Coronary artery (tissue), 2 donors: ENCODE measurements at regions not wholly inside any gene's neighbourhood (a gene's known extent, or its start where the extent isn't known, plus 50 kb on each side); places are given as distances from the start of the nearest gene placed in this dataset.

Experiments used
- DNase-seq: peaks from one replicate; pipeline ENCODE4 v3.0.0-alpha.2; 2017; ENCODE audit warnings: low spot score
- H3K27ac ChIP-seq, 2 donors: fragments of 200-600 bp; sonication (generic); one replicate each; pipeline ENCODE4 v1.5.1; 2016 to 2019
- H3K4me3 ChIP-seq: fragments of 200-600 bp; sonication (generic); 2 replicates; pipeline ENCODE4 v1.5.1; 2016; ENCODE audit warnings: mild to moderate bottlenecking, moderate library complexity
- CTCF ChIP-seq: fragments of 200-600 bp; sonication (generic); IDR thresholded peaks from one replicate; pipeline ENCODE4 v1.5.1; 2019; ENCODE audit warnings: antibody characterized with exemption

GRCh38 chr12:83634726-83635267, 948.1 kb downstream of the TMTC2 start:
- no peak overlapping the region for H3K27ac ChIP-seq
- no peak for TF ChIP-seq CTCF
- no peak overlapping the region for H3K4me3 ChIP-seq
- DNase-seq, result no peak

DNA sequence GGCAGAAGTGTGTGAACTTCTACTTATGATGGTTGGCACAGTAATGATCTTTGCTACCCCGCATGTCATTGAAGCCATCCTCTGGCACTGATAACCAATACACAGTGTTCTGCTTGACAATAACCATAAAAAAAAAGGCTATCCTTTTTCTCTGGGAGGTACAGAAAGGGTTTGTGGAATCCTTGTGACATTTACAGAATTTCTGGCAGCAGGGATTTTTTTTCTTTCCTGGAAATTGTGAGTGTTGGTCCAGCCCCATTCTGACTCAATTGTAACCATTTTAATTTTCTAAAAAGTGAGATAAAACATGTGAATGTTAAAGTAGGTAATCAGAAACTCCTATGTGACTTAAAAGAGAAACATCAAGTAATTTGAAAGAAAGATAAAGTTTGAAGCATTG, 943.8 kb downstream of the TMTC2 start:
- H3K27ac ChIP-seq, result no peak overlapping the region
- H3K4me3 ChIP-seq, result no peak overlapping the region
- TF ChIP-seq CTCF, result no peak
- DNase-seq, result no peak

DNA sequence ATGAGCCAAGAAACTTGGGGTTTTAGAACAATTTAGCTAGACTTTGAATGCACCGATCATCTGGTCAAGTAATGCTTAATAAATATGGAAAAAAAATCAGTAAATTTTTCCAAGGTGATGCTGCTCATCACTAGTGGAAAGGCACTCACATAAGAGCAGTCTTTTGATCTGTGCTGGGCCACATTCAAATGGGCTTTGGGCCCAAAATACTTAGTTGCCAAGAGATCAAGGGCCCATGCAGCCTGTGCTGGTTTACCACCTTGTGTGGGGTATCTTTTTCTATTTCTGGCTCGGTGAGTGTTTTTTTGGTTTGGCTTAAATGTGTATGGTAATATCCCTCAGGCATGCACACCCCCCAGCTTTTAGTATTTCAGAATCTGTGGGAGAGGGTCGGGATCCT, 943.2 kb downstream of the TMTC2 start:
- Histone ChIP-seq H3K27ac (no peak overlapping the region), H3K4me3 (no peak overlapping the region)
- no peak for DNase-seq
- no peak for TF ChIP-seq CTCF

DNA sequence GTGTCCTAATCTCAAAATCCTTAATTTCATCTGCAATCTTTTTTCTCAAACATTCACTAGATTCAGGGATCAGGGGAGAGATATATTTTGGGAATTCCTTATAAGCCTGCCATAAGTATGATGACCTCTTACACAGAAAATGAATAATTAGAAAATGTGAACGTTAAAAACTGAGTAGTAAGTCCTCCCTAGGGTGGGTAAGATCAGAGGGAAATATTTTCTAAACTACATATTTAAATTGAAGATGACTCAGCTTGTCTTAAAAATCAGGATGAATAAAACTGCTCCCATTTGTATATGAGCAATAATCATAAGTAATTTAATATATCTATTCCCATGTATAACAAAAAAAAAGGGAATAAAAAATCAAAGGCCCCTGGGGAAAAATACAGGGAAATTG, 935.5 kb downstream of the TMTC2 start:
- H3K4me3 ChIP-seq, result no peak overlapping the region
- no peak overlapping the region for H3K27ac ChIP-seq
- TF ChIP-seq CTCF, result no peak
- DNase-seq, result no peak

DNA sequence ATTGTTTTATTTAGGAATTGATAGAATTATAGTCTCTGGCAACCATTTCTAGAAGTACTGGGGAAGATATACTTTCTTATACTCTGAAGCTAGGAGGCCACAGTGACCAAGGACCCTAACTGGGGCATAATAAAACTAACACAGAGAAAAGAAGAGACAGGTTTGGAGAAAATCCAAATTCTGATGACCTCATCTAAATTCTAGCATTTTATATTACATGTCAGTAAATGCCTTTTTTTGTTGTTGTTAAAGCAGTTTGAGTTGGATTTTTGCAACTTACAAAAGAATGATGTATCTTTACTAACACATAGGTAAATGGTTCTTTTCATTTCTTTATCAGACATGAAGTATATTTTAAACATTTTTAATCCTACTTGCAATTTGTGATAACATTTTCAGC, 933.3 kb downstream of the TMTC2 start:
- DNase-seq, result no peak
- Histone ChIP-seq H3K27ac (no peak overlapping the region), H3K4me3 (no peak overlapping the region)
- TF ChIP-seq CTCF, result no peak

DNA sequence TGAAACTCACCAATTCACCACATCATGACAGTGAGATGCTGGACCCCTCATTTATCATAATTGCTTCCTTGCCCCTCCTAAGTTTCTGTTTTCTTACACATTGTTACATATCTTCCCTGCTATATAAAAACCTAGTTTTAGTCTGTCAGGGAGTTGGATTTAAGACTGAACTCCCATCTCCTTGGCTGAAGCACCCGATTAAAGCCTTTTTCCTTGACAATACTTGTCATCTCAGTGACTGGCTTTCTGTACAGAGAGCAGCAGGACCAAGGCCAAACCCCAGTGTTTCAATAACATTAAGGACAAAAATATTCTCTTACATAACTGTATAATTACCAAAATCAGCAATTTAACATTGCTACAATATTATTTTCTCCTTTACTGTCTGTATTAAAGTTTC, 928.4 kb downstream of the TMTC2 start:
- DNase-seq, result no peak
- H3K4me3 ChIP-seq, result no peak overlapping the region
- no peak for TF ChIP-seq CTCF
- H3K27ac ChIP-seq, result no peak overlapping the region

DNA sequence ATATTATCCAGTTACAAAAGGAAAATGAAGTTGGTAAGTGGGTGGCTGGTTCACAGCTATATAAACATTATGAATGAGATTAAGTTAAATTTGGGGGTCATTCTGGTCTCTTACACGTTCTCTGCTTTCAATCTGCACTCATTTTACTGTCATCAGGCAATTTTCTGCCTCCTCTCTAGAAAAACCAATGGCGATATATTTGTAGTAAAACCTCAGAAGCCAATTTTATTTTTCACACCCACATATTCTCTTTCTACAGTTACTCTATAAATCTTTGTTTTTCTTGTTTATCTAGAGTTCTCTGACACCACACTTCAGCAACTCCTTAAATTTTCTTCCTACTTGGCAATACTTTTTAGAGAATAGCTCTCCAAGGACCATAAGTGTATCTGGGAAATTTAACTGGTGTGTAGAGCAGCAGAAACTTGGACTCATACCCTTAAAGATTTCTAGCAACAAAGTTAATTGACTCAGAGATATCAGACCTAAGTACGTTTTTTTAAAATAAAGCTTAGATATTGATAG, 926.9 kb downstream of the TMTC2 start:
- DNase-seq, result no peak

More for the DNA sequence above, 926.9 kb downstream of the TMTC2 start:
- no peak overlapping the region for H3K27ac ChIP-seq
- TF ChIP-seq CTCF, result no peak
- no peak overlapping the region for H3K4me3 ChIP-seq
